NOMO-1 (cell line): ENCODE measurements at regions not wholly inside any gene's neighbourhood (a gene's known extent, or its start where the extent isn't known, plus 50 kb on each side); places are given as distances from the start of the nearest gene placed in this dataset.
"Not testable (repeated sequence)": the region's sequence is repeated elsewhere in the genome, so short reads cannot be mapped to it uniquely, and the experiment has no call there.

Experiments used
- DNase-seq, 2 experiments: peaks; one replicate each; lab custom pipeline; 2025; ENCODE audit not compliant: unreplicated experiment in 2 of 2; lab: John Stamatoyannopoulos, UW

GRCh38 chr3:20747741-20748140, 561.7 kb upstream of the SGO1 start:
- no peak for DNase-seq

- no peak for DNase-seq
Measured at GRCh38 chr3:20743553-20744321, 557.7 kb upstream of the SGO1 start.

GRCh38 chr3:20742903-20743552, 557.0 kb upstream of the SGO1 start:
- no peak for DNase-seq

- no peak for DNase-seq
Measured at GRCh38 chr3:20741381-20741780, 555.4 kb upstream of the SGO1 start.

- DNase-seq, result no peak
Measured at GRCh38 chr3:20739814-20740213, 553.8 kb upstream of the SGO1 start.

GRCh38 chr3:20736287-20736852, 550.4 kb upstream of the SGO1 start:
- DNase-seq, result no peak

- DNase-seq, result no peak
Measured at GRCh38 chr3:20729185-20729584, 543.2 kb upstream of the SGO1 start.

GRCh38 chr3:20726786-20727185, 540.8 kb upstream of the SGO1 start:
- DNase-seq, result no peak

GRCh38 chr3:20724241-20724640, 538.2 kb upstream of the SGO1 start:
- DNase-seq, result no peak

GRCh38 chr3:20716425-20716824, 530.4 kb upstream of the SGO1 start:
- DNase-seq, result not testable (repeated sequence)

- no peak for DNase-seq
Measured at GRCh38 chr3:20701641-20702040, 515.6 kb upstream of the SGO1 start.

- no peak for DNase-seq
Measured at GRCh38 chr3:20700714-20701113, 514.7 kb upstream of the SGO1 start.

GRCh38 chr3:20698896-20699295, 512.9 kb upstream of the SGO1 start:
- no peak for DNase-seq

GRCh38 chr3:20696388-20697150, 510.6 kb upstream of the SGO1 start:
- no peak for DNase-seq

- no peak for DNase-seq
Measured at GRCh38 chr3:20692675-20693074, 506.7 kb upstream of the SGO1 start.

GRCh38 chr3:20683910-20684309, 497.9 kb upstream of the SGO1 start:
- DNase-seq, result no peak

GRCh38 chr3:20682573-20682972, 496.6 kb upstream of the SGO1 start:
- DNase-seq, result no peak

- no peak for DNase-seq
Measured at GRCh38 chr3:20680990-20681628, 495.1 kb upstream of the SGO1 start.

GRCh38 chr3:20673866-20674265, 487.9 kb upstream of the SGO1 start:
- DNase-seq, result no peak

- DNase-seq, result no peak
Measured at GRCh38 chr3:20669675-20670074, 483.7 kb upstream of the SGO1 start.

- DNase-seq, result no peak
Measured at GRCh38 chr3:20669184-20669583, 483.2 kb upstream of the SGO1 start.
